ENCODE measurements at regions not wholly inside any gene's neighbourhood (a gene's known extent, or its start where the extent isn't known, plus 50 kb on each side); places are given as distances from the start of the nearest gene placed in this dataset.

GRCh38 chr2:144146076-144146475 is 373.8 kb downstream of the ZEB2 start:
- TF ChIP-seq POLR2A (IDR thresholded peaks at IDR 0.05) (no peak), CTCF (IDR thresholded peaks at IDR 0.05) (no peak)

Data from upper lobe of left lung (tissue), 4 donors.